ENCODE measurements at regions not wholly inside any gene's neighbourhood (a gene's known extent, or its start where the extent isn't known, plus 50 kb on each side); places are given as distances from the start of the nearest gene placed in this dataset.

- Histone ChIP-seq H4K20me1 (ENCODE audit: insufficient read depth, low read length) (no peaks in the 10 kb centered on the region), H3K9ac (ENCODE audit: low read length) (no peak overlapping the region), H3K27ac (ENCODE audit: low read depth, low read length) (no peak overlapping the region), H3K36me3 (ENCODE audit: insufficient read depth, low read length) (no peaks in the 10 kb centered on the region), H3K4me1 (ENCODE audit: insufficient read depth, low read length) (no peaks in the 10 kb centered on the region), H3K4me3 (ENCODE audit: insufficient read depth, low read depth, low read length) (no peak overlapping the region), H3K4me2 (ENCODE audit: low read length) (no peak overlapping the region), H3K27me3 (ENCODE audit: insufficient read depth, low read length) (no peaks in the 10 kb centered on the region), H3K9me3 (ENCODE audit: insufficient read depth, low read depth, low read length) (no peaks in the 10 kb centered on the region), H2AFZ (ENCODE audit: low read depth, low read length) (no peak overlapping the region), H3K79me2 (ENCODE audit: insufficient read depth, low read length) (no peaks in the 10 kb centered on the region)
- no peak for FAIRE-seq
- H3K36me3 Mint-ChIP-seq (ENCODE audit: low read depth, unreplicated experiment): no peaks in the 10 kb centered on the region
- DNase-seq (ENCODE audit: low read depth): no peak
- peaks cover 7% of the 10 kb centered on the region for H3K9me3 Mint-ChIP-seq (ENCODE audit: unreplicated experiment)
- TF ChIP-seq CTCF (IDR thresholded peaks at IDR 0.05; ENCODE audit: insufficient read depth, low read depth, low read length): no peak
- no peak for TF ChIP-seq EZH2 (IDR thresholded peaks at IDR 0.05; ENCODE audit: insufficient read depth, low read length)
- H3K27me3 Mint-ChIP-seq (ENCODE audit: low read depth, unreplicated experiment): peaks cover 13% of the 10 kb centered on the region
- no peak overlapping the region for H3K4me3 Mint-ChIP-seq (ENCODE audit: unreplicated experiment)
- no peaks in the 10 kb centered on the region for H3K4me1 Mint-ChIP-seq (ENCODE audit: low read depth, unreplicated experiment)
- H3K27ac Mint-ChIP-seq (ENCODE audit: unreplicated experiment): no peak overlapping the region
These were observed 412.5 kb downstream of the SHANK2 start for GRCh38 chr11:70839851-70840250.

- H3K36me3 Mint-ChIP-seq (ENCODE audit: low read depth, unreplicated experiment): no peaks in the 10 kb centered on the region
These were observed 411.1 kb downstream of the SHANK2 start for GRCh38 chr11:70841264-70841663.

More at GRCh38 chr11:70841264-70841663, 411.1 kb downstream of the SHANK2 start:
- Histone ChIP-seq H3K4me2 (ENCODE audit: low read length) (no peak overlapping the region), H3K27ac (ENCODE audit: low read depth, low read length) (no peak overlapping the region), H2AFZ (ENCODE audit: low read depth, low read length) (no peak overlapping the region), H3K36me3 (ENCODE audit: insufficient read depth, low read length) (no peaks in the 10 kb centered on the region), H3K9me3 (ENCODE audit: insufficient read depth, low read depth, low read length) (no peaks in the 10 kb centered on the region), H3K4me1 (ENCODE audit: insufficient read depth, low read length) (no peaks in the 10 kb centered on the region), H3K4me3 (ENCODE audit: insufficient read depth, low read depth, low read length) (no peak overlapping the region), H3K79me2 (ENCODE audit: insufficient read depth, low read length) (no peaks in the 10 kb centered on the region), H3K27me3 (ENCODE audit: insufficient read depth, low read length) (no peaks in the 10 kb centered on the region), H3K9ac (ENCODE audit: low read length) (no peak overlapping the region), H4K20me1 (ENCODE audit: insufficient read depth, low read length) (no peaks in the 10 kb centered on the region)
- no peaks in the 10 kb centered on the region for H3K4me1 Mint-ChIP-seq (ENCODE audit: low read depth, unreplicated experiment)
- H3K27ac Mint-ChIP-seq (ENCODE audit: unreplicated experiment): no peak overlapping the region
- H3K9me3 Mint-ChIP-seq (ENCODE audit: unreplicated experiment): peaks cover 7% of the 10 kb centered on the region
- peaks cover 10% of the 10 kb centered on the region for H3K27me3 Mint-ChIP-seq (ENCODE audit: low read depth, unreplicated experiment)
- no peak for FAIRE-seq
- DNase-seq (ENCODE audit: low read depth): no peak
- TF ChIP-seq EZH2 (IDR thresholded peaks at IDR 0.05; ENCODE audit: insufficient read depth, low read length): no peak
- TF ChIP-seq CTCF (IDR thresholded peaks at IDR 0.05; ENCODE audit: insufficient read depth, low read depth, low read length): no peak
- no peak overlapping the region for H3K4me3 Mint-ChIP-seq (ENCODE audit: unreplicated experiment)
